Heart left ventricle (tissue), 16 donors: ENCODE measurements at regions not wholly inside any gene's neighbourhood (a gene's known extent, or its start where the extent isn't known, plus 50 kb on each side); places are given as distances from the start of the nearest gene placed in this dataset.

Source experiments
- ATAC-seq, 4 donors: fragments of 200-7000 bp; cut with Tn5 transposase; one replicate each; pipeline ENCODE4 v1.9.1; 2020 to 2022; ENCODE audit warnings: moderate library complexity in 4 of 4, mild to moderate bottlenecking in 3 of 4, moderate number of reproducible peaks in 1 of 4
- DNase-seq, 5 donors: peaks; one replicate each; pipeline ENCODE4 v3.0.0-alpha.2; 2020
- H3K27ac ChIP-seq, 12 donors: fragments of 200-600 bp; sonication (generic) in 4 of 12; one replicate each; pipeline versions ENCODE4 v1.5.0 to v1.8.0; 2016 to 2022; ENCODE audit warnings: mild to moderate bottlenecking in 2 of 12
- H3K27me3 ChIP-seq, 9 donors: fragments of 200-600 bp; sonication (generic) in 2 of 9; one replicate each; pipeline versions ENCODE4 v1.5.1 to v1.8.0; 2016 to 2022; ENCODE audit warnings: mild to moderate bottlenecking in 3 of 9
- H3K36me3 ChIP-seq, 9 donors: fragments of 200-600 bp; sonication (generic) in 2 of 9; one replicate each; pipeline versions ENCODE4 v1.5.0 to v1.8.0; 2018 to 2022; ENCODE audit warnings: mild to moderate bottlenecking in 2 of 9
- H3K4me1 ChIP-seq, 12 donors: fragments of 200-600 bp; sonication (generic) in 4 of 12; one replicate each; pipeline versions ENCODE4 v1.5.0 to v1.8.0; 2016 to 2022; ENCODE audit warnings: mild to moderate bottlenecking in 3 of 12
- H3K4me3 ChIP-seq, 12 donors: fragments of 200-600 bp; sonication (generic) in 4 of 12; one replicate each; pipeline versions ENCODE4 v1.5.0 to v1.8.0; 2017 to 2022; ENCODE audit warnings: mild to moderate bottlenecking in 9 of 12, moderate library complexity in 4 of 12
- H3K9me3 ChIP-seq, 12 donors: fragments of 200-600 bp; sonication (generic) in 4 of 12; one replicate each; pipeline versions ENCODE4 v1.5.0 to v1.8.0; 2016 to 2022; ENCODE audit warnings: mild to moderate bottlenecking in 1 of 12
- CTCF ChIP-seq, 12 donors: fragments of 200-600 bp; sonication (generic) in 4 of 12; IDR thresholded peaks; one replicate each; pipeline versions ENCODE4 v1.5.0 to v1.8.0; 2018 to 2022; ENCODE audit warnings: antibody characterized with exemption in 12 of 12, mild to moderate bottlenecking in 5 of 12
- POLR2A ChIP-seq, 2 donors: fragments of 450-650 bp; IDR thresholded peaks; one replicate each; pipeline ENCODE4 v1.6.1; 2017; ENCODE audit warnings: antibody characterized with exemption in 2 of 2, mild to moderate bottlenecking in 2 of 2, moderate library complexity in 2 of 2
- WGBS, 4 donors: extraction: QIAGEN DNeasy Blood & Tissue Kit in 2 of 4; methylation state at CpG; one replicate each; pipeline versions ENCODE4 v1.1.5 to v1.1.7; 2013 to 2018; 5-methylcytosine and 5-hydroxymethylcytosine counted together
- intact Hi-C, 10 donors: fragments of 100-400 bp; cut with DNase I; formaldehyde crosslinking; loops; one replicate each; pipeline versions ENCODE4 v1.11.1 to v1.14.2; 2022
- donor health status: ischemic (EF 13 %, LVEDD 7.1; RV severe dilation, severe dysfunction).
- donor health status: healthy with polysubstance abuse.
- donor health status: DM: no; HTN: yes; CAD: no.
- donor health status: DM: no; HTN: no; CAD: no.
- donor health status: ischemic (EF 25% LVEDD 6.9; RV normal size, moderate dysfunction).
- donor health status: ischemic (EF 25% LVEDD 5.7; RV mildly dilated, moderate dysfunction).
- donor health status: healthy.
- donor health status: DM: yes; HTN: yes; CAD: no.
- donor health status: ischemic (EF 35%, LVEDD 5.7; RV mildly dilated, moderate dysfunction).
- donor health status: nonischemic (EF 11% LVEDD 7.7; RV severe dilation, severe dysfunction).
- donor health status: DM: yes; HTN: yes; CAD: no.
- donor health status: PGD.
- donor health status: ischemic (EF 29% LVEDD 5.4; RV normal size, mild dysfunction).
- donor health status: nonischemic (EF 23%, LVEDD 6.1; RV moderate dilation, normal function).

GRCh38 chr20:57003012-57003411, 263.4 kb downstream of the BMP7 start:
- ATAC-seq (no peak), DNase-seq (no peak)
- 17 to 23% (median 18%) methylated on average over 6 to 7 of the region's 7 CpGs for WGBS, 4 donors
- H3K36me3 ChIP-seq = no peaks in the 10 kb centered on the region
- H3K9me3 ChIP-seq = peaks cover 0 to 16% (median 10%) of the 10 kb centered on the region in 12 donors
- intact Hi-C loops = no loop called here
- no peak overlapping the region for H3K4me3 ChIP-seq
- peaks cover 0 to 47% (median 7%) of the 10 kb centered on the region in 9 donors for H3K27me3 ChIP-seq
- H3K4me1 ChIP-seq = no peaks in the 10 kb centered on the region
- no peak overlapping the region for H3K27ac ChIP-seq
- no peak for TF ChIP-seq POLR2A (IDR thresholded peaks at IDR 0.05)
- no peak for TF ChIP-seq CTCF (IDR thresholded peaks at IDR 0.05)

GRCh38 chr20:57004416-57004815, 262.0 kb downstream of the BMP7 start:
- WGBS, 4 donors = 58 to 89% (median 72%) methylated on average over 5 of the region's 5 CpGs
- TF ChIP-seq CTCF (IDR thresholded peaks at IDR 0.05) = no peak
- TF ChIP-seq POLR2A (IDR thresholded peaks at IDR 0.05) = no peak
- no peak for DNase-seq
- Histone ChIP-seq H3K27ac (no peak overlapping the region), H3K9me3 (peaks cover 0 to 2% (median 0%) of the 10 kb centered on the region in 12 donors), H3K4me1 (no peaks in the 10 kb centered on the region), H3K4me3 (no peak overlapping the region), H3K36me3 (no peaks in the 10 kb centered on the region), H3K27me3 (peaks cover 0 to 53% (median 11%) of the 10 kb centered on the region in 9 donors)
- ATAC-seq = no peak
- intact Hi-C loops = no loop called here

GRCh38 chr20:57004951-57005933, 261.2 kb downstream of the BMP7 start:
- no peak for TF ChIP-seq CTCF (IDR thresholded peaks at IDR 0.05)
- TF ChIP-seq POLR2A (IDR thresholded peaks at IDR 0.05) = no peak
- no peaks in the 10 kb centered on the region for H3K4me1 ChIP-seq
- WGBS, 4 donors = 46 to 64% (median 57%) methylated on average over 11 to 12 of the region's 12 CpGs
- ATAC-seq (no peak), DNase-seq (no peak)
- no peaks in the 10 kb centered on the region for H3K9me3 ChIP-seq
- no peaks in the 10 kb centered on the region for H3K36me3 ChIP-seq
- no peak overlapping the region for H3K27ac ChIP-seq
- intact Hi-C loops = no loop called here
- peaks cover 0 to 60% (median 11%) of the 10 kb centered on the region in 9 donors for H3K27me3 ChIP-seq
- H3K4me3 ChIP-seq = no peak overlapping the region

- TF ChIP-seq POLR2A (IDR thresholded peaks at IDR 0.05) (no peak), CTCF (IDR thresholded peaks at IDR 0.05) (no peak)
- WGBS, 4 donors = 37 to 43% (median 42%) methylated on average over 11 of the region's 11 CpGs
- ATAC-seq (no peak), DNase-seq (no peak)
- H3K27me3 ChIP-seq = peaks cover 0 to 65% (median 11%) of the 10 kb centered on the region in 9 donors
- H3K4me1 ChIP-seq = no peaks in the 10 kb centered on the region
- no peak overlapping the region for H3K4me3 ChIP-seq
- intact Hi-C loops = no loop called here
- H3K27ac ChIP-seq = no peak overlapping the region
- H3K36me3 ChIP-seq = no peaks in the 10 kb centered on the region
- no peaks in the 10 kb centered on the region for H3K9me3 ChIP-seq
Measured at GRCh38 chr20:57006411-57007170, 259.9 kb downstream of the BMP7 start.
